GM12875 (cell line): ENCODE measurements at regions not wholly inside any gene's neighbourhood (a gene's known extent, or its start where the extent isn't known, plus 50 kb on each side); places are given as distances from the start of the nearest gene placed in this dataset.

ENCODE experiments used
- H3K4me3 ChIP-seq: one replicate; pipeline ENCODE4 v1.5.1; 2011; ENCODE audit warnings: low read depth, low read length, control low read depth
- TF ChIP-seq, protein P1 (sequence below): IDR thresholded peaks from 2 replicates; pipeline ENCODE4 v1.5.1; 2011; ENCODE audit warnings: low read depth, mild to moderate bottlenecking, control low read depth, inconsistent platforms, low read length, moderate library complexity, borderline replicate concordance; ENCODE audit not compliant: insufficient read depth

DNA sequence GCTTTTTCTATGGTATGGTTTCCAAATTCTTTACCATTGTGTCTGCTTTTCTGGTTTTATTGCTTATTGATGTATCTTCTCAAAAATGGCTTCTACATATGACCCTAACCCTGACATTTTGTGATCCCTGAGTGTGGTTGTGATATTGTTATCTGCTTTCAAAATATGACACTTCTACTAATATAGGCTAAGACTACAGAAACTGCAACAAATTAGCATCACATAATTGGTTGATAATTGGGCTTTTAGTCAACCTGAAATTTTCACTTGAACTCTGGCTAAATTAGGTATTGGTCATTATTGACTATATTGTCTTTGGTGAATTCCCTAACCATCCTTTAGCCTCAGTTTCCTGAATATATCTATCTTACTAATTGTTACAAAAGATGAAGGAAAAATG, 246.1 kb downstream of the PIK3C3 start:
- TF ChIP-seq, protein P1, sequence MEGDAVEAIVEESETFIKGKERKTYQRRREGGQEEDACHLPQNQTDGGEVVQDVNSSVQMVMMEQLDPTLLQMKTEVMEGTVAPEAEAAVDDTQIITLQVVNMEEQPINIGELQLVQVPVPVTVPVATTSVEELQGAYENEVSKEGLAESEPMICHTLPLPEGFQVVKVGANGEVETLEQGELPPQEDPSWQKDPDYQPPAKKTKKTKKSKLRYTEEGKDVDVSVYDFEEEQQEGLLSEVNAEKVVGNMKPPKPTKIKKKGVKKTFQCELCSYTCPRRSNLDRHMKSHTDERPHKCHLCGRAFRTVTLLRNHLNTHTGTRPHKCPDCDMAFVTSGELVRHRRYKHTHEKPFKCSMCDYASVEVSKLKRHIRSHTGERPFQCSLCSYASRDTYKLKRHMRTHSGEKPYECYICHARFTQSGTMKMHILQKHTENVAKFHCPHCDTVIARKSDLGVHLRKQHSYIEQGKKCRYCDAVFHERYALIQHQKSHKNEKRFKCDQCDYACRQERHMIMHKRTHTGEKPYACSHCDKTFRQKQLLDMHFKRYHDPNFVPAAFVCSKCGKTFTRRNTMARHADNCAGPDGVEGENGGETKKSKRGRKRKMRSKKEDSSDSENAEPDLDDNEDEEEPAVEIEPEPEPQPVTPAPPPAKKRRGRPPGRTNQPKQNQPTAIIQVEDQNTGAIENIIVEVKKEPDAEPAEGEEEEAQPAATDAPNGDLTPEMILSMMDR: no peak
- H3K4me3 ChIP-seq: no peak overlapping the region

DNA sequence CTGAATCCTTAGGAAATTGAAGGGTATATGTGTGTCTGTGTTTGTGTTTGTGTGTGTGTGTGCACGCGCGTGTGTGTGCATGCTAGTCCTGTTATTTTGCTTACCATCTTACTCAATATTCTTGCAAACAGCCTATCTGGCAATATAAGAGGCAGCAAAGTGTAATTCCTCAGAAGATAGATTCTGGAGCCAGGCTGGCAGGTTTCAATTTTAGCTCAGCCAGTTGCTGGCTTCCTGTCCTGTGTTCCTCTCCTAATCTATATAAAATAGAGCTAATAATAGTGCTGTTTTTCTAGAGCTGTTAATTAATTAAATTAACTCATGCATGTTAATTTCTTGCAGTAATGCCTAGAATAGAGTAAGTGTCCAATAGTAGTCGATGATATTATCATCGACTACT, 256.2 kb downstream of the PIK3C3 start:
- TF ChIP-seq, protein P1: no peak
- no peak overlapping the region for H3K4me3 ChIP-seq

DNA sequence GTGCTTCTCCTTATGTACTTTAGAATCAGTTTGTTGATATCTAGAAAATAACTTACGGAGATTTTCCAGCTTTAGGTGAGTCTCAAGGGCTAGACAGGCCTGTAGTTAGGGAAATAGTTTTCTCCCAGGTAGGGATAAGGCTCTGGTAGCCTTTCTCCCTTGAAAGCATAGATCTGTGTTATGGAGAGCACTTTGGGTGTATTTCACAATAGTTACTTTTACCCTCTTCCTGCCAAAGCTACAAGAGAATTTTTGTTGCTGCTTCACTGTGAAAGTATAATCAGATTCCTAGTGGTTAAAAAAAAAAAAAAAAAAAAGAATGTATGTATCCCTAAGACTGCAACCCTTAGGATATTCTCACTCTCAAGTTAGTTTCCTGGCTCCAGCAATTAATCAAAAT, 267.5 kb downstream of the PIK3C3 start:
- no peak overlapping the region for H3K4me3 ChIP-seq
- TF ChIP-seq, protein P1: no peak

DNA sequence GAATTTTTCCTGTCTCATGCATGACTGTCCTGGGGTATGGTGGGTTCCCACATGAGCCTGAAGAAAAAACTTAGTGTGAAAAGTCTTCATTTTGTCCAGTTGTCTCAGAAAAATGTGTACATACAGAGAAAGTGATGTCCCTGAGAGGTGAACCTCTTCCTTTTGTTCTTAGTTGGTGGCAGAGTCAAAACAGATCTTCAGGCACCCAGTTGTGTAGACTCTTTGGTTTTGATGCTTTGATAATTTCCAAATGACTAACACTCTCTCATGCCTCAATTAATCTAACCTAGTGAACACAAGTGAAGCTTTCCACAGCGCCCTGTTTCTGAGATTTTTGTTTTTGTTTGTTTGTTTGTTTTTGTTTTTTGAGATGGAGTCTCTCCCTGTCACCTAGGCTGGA, 273.5 kb downstream of the PIK3C3 start:
- no peak overlapping the region for H3K4me3 ChIP-seq
- TF ChIP-seq, protein P1: no peak

DNA sequence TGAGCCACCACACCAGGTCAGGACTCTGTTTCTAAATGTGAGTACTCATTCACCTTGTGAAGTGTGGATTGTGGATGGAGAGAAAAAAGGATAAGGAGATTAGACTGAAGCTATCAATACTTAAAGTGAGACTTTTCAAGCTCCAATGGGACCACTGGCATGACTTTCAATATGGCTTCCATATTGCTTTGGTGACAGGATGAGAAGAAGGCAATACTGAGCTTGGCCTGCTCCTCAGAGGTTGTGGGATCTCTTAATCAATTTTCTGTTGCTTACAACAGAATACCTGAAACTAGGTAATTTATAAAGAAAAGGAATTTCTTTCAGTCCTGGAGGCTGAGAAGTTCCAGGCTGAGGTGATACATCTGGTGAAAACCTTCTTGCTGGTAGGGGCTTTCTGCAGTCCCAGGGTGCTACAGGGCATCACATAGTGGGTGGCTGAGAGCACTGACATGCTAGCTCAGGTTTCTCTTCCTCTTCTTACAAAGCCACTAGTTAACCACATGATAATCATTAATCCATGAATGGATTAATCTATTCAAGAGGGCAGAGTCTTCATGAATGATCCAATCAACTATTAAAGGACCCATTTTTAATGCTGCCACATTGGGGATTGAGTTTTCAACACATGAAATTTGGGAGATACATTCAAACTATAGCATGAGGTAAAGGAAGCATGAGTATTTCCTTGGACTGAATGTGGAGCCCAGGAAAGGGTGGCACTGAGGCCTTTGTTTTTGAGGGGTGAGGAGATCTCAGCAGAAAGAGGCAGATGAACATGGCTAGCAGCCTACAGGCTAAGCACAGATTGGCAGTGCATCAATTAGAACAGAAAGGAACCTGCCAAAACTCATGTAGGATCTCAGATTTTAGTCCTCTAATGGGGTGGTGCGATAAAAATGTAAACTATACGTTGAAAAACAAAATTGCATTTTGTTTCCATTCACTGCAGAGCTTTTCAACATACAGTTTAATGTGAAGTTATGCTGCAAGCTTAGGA, 274.5 kb downstream of the PIK3C3 start:
- TF ChIP-seq, protein P1: no peak
- no peak overlapping the region for H3K4me3 ChIP-seq

DNA sequence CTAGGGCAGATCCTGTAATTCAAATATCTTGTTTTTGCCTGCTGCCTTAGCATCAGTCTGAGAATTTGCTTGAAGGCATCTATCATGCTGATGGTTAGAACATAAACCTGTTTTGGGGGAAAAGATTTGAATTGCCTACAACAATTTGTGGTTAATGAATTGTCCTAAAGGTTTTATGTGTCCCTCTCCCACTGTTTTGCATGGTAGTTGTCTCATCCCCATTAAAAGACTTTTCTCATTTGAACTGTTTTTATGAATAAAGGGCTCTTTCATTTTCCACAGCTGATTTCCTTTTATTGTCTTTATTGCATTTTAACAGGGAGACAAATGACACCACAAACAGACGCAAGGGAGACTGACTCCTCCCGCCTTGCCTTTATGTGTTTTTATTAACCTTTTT, 275.6 kb downstream of the PIK3C3 start:
- H3K4me3 ChIP-seq: no peak overlapping the region
- TF ChIP-seq, protein P1: no peak

DNA sequence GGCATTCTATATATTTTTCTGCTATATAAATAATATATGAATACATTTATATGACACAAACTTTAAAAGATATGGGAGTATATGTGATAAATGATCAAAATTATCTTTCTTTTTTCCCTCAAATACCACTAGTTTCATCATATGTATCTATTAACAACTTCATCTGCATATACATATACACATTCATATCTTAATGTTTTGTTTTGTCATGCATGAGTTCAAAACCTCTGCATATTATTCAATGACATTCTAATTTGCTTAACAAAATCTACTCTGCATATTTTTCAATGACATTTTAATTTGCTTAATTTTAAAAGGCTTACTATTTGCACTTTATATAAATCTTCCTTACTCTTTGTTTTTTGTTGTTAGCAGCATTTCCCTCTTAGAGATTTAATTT, 276.2 kb downstream of the PIK3C3 start:
- no peak overlapping the region for H3K4me3 ChIP-seq
- TF ChIP-seq, protein P1: no peak
